Panc1 (cell line): ENCODE measurements at regions not wholly inside any gene's neighbourhood (a gene's known extent, or its start where the extent isn't known, plus 50 kb on each side); places are given as distances from the start of the nearest gene placed in this dataset.

Experiments
- ATAC-seq: fragments of 200-7000 bp; cut with Tn5 transposase; 2 replicates; pipeline ENCODE4 v1.9.1; 2020; ENCODE audit warnings: mild to moderate bottlenecking, moderate library complexity
- BruUV-seq: library from RNA; stranded (reverse); fragments of 400-500 nt; replicated peaks from 2 replicates; lab custom pipeline; 2021; lab: Mats Ljungman, UMichigan
- CTCF ChIA-PET: fragments of 300-600 bp; sonication (Branson Sonifier 250); formaldehyde crosslinking; loops from one replicate; lab custom pipeline; 2022; ENCODE audit warnings: antibody characterized with exemption; lab: Charles Lee
- POLR2A ChIA-PET: fragments of 300-600 bp; sonication (Branson Sonifier 250); formaldehyde crosslinking; loops from one replicate; lab custom pipeline; 2022; ENCODE audit warnings: antibody characterized with exemption; lab: Charles Lee
- DNase-seq: peaks from one replicate; pipeline ENCODE4 v3.0.0-alpha.2; 2010; ENCODE audit warnings: low read depth, low spot score
- H3K27ac ChIP-seq: 2 replicates; pipeline ENCODE4 v1.5.1; 2011; ENCODE audit warnings: mild to moderate bottlenecking, low read length, inconsistent platforms
- H3K27me3 ChIP-seq: fragments of 200-500 bp; sonication (Bioruptor generic); 2 replicates; pipeline ENCODE4 v1.6.0; 2014; ENCODE audit warnings: low read length, inconsistent platforms; ENCODE audit not compliant: control insufficient read depth, insufficient read depth
- H3K36me3 ChIP-seq: fragments of 200-500 bp; sonication (Bioruptor generic); 2 replicates; pipeline ENCODE4 v1.5.1; 2014; ENCODE audit warnings: inconsistent platforms, mild to moderate bottlenecking, low read length, moderate library complexity; ENCODE audit not compliant: control insufficient read depth, insufficient read depth
- H3K4me1 ChIP-seq: 2 replicates; pipeline ENCODE4 v1.5.1; 2011; ENCODE audit warnings: inconsistent platforms, mild to moderate bottlenecking, low read length, moderate library complexity; ENCODE audit not compliant: control insufficient read depth, insufficient read depth
- H3K4me3 ChIP-seq, 2 experiments: 2 replicates each; pipeline ENCODE4 v1.5.1; 2011 to 2012; ENCODE audit warnings: low read depth in 2 of 2, low read length in 2 of 2, mild to moderate bottlenecking in 2 of 2, inconsistent platforms in 1 of 2, moderate library complexity in 1 of 2
- H3K9me3 ChIP-seq: fragments of 200-500 bp; sonication (Bioruptor generic); 2 replicates; pipeline ENCODE4 v1.5.1; 2014; ENCODE audit warnings: low read depth, mild to moderate bottlenecking, inconsistent platforms, low read length, moderate library complexity; ENCODE audit not compliant: control insufficient read depth, insufficient read depth
- POLR2AphosphoS5 ChIP-seq: IDR thresholded peaks from 2 replicates; pipeline ENCODE4 v1.6.1; 2012; ENCODE audit warnings: mild to moderate bottlenecking, low read depth, low read length, moderate library complexity
- SIN3A ChIP-seq: IDR thresholded peaks from 2 replicates; pipeline ENCODE4 v1.6.1; 2012; ENCODE audit warnings: low read depth, mild to moderate bottlenecking, low read length, moderate library complexity, borderline replicate concordance; ENCODE audit not compliant: insufficient read depth
- TCF7L2 ChIP-seq: IDR thresholded peaks from 2 replicates; pipeline ENCODE4 v1.6.1; 2011; ENCODE audit warnings: mild to moderate bottlenecking, low read depth, low read length, inconsistent platforms
- in situ Hi-C: cut with HindIII; loops from 2 replicates; pipeline ENCODE4 v1.10.0; 2016; ENCODE audit warnings: low sequenced_read_pairs, low pct_unique_long_range_greater_than_20kb
- intact Hi-C: fragments of 100-400 bp; cut with micrococcal nuclease; formaldehyde crosslinking; loops from one replicate; pipeline ENCODE4 v1.10.0; 2022; ENCODE audit not compliant: unreplicated experiment
- TF ChIP-seq, protein P1 (sequence below), 2 experiments: IDR thresholded peaks; 2 replicates each; pipeline ENCODE4 v1.6.1; 2011 to 2012; ENCODE audit warnings: low read depth in 2 of 2, control low read depth in 1 of 2, low read length in 1 of 2, mild to moderate bottlenecking in 1 of 2, moderate library complexity in 1 of 2; ENCODE audit not compliant: insufficient read depth in 1 of 2
- TF ChIP-seq, protein P2 (sequence below): fragments of 450-650 bp; IDR thresholded peaks from 2 replicates; pipeline ENCODE4 v1.5.1; 2017; ENCODE audit warnings: mild to moderate bottlenecking

- POLR2A ChIA-PET, result no interaction called here
- no TSS peak for BruUV-seq
- ATAC-seq, result no peak
These were observed 372.2 kb downstream of the METTL4 start for GRCh38 chr18:2199060-2199459.

GRCh38 chr18:2201036-2201600 lies 370.2 kb downstream of the METTL4 start:
- H3K4me3 ChIP-seq, result no peak overlapping the region

More at GRCh38 chr18:2199060-2199459, 372.2 kb downstream of the METTL4 start:
- Histone ChIP-seq H3K27me3 (no peaks in the 10 kb centered on the region), H3K9me3 (no peaks in the 10 kb centered on the region), H3K4me1 (no peaks in the 10 kb centered on the region), H3K4me3 (no peak overlapping the region), H3K27ac (no peak overlapping the region), H3K36me3 (no peaks in the 10 kb centered on the region)
- TF ChIP-seq SIN3A, result no peak
- intact Hi-C loops, result no loop called here
- no peak for DNase-seq
- CTCF ChIA-PET, result no interaction called here
- in situ Hi-C loops, result no loop called here

GRCh38 chr18:2204736-2205135 lies 366.6 kb downstream of the METTL4 start:
- no peak for DNase-seq
- intact Hi-C loops (no loop called here), in situ Hi-C loops (no loop called here)
- no peak for ATAC-seq
- POLR2A ChIA-PET, result no interaction called here
- TF ChIP-seq, protein P1, sequence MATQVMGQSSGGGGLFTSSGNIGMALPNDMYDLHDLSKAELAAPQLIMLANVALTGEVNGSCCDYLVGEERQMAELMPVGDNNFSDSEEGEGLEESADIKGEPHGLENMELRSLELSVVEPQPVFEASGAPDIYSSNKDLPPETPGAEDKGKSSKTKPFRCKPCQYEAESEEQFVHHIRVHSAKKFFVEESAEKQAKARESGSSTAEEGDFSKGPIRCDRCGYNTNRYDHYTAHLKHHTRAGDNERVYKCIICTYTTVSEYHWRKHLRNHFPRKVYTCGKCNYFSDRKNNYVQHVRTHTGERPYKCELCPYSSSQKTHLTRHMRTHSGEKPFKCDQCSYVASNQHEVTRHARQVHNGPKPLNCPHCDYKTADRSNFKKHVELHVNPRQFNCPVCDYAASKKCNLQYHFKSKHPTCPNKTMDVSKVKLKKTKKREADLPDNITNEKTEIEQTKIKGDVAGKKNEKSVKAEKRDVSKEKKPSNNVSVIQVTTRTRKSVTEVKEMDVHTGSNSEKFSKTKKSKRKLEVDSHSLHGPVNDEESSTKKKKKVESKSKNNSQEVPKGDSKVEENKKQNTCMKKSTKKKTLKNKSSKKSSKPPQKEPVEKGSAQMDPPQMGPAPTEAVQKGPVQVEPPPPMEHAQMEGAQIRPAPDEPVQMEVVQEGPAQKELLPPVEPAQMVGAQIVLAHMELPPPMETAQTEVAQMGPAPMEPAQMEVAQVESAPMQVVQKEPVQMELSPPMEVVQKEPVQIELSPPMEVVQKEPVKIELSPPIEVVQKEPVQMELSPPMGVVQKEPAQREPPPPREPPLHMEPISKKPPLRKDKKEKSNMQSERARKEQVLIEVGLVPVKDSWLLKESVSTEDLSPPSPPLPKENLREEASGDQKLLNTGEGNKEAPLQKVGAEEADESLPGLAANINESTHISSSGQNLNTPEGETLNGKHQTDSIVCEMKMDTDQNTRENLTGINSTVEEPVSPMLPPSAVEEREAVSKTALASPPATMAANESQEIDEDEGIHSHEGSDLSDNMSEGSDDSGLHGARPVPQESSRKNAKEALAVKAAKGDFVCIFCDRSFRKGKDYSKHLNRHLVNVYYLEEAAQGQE (IDR thresholded peaks at IDR 0.05; ENCODE audit: insufficient read depth in 1 of 2, low read depth in 2 of 2, low read length in 1 of 2), result no peak
- TF ChIP-seq POLR2AphosphoS5 (no peak), TCF7L2 (no peak), SIN3A (no peak)
- TF ChIP-seq, protein P2, sequence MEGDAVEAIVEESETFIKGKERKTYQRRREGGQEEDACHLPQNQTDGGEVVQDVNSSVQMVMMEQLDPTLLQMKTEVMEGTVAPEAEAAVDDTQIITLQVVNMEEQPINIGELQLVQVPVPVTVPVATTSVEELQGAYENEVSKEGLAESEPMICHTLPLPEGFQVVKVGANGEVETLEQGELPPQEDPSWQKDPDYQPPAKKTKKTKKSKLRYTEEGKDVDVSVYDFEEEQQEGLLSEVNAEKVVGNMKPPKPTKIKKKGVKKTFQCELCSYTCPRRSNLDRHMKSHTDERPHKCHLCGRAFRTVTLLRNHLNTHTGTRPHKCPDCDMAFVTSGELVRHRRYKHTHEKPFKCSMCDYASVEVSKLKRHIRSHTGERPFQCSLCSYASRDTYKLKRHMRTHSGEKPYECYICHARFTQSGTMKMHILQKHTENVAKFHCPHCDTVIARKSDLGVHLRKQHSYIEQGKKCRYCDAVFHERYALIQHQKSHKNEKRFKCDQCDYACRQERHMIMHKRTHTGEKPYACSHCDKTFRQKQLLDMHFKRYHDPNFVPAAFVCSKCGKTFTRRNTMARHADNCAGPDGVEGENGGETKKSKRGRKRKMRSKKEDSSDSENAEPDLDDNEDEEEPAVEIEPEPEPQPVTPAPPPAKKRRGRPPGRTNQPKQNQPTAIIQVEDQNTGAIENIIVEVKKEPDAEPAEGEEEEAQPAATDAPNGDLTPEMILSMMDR, result no peak
- H3K9me3 ChIP-seq, result no peaks in the 10 kb centered on the region
- no peaks in the 10 kb centered on the region for H3K4me1 ChIP-seq
- H3K27me3 ChIP-seq, result no peaks in the 10 kb centered on the region
- BruUV-seq, result no TSS peak
- no peak overlapping the region for H3K27ac ChIP-seq
- CTCF ChIA-PET, result no interaction called here
- H3K4me3 ChIP-seq, result no peak overlapping the region
- H3K36me3 ChIP-seq, result no peaks in the 10 kb centered on the region

More at GRCh38 chr18:2201036-2201600, 370.2 kb downstream of the METTL4 start:
- TF ChIP-seq SIN3A (no peak), POLR2AphosphoS5 (no peak), TCF7L2 (no peak)
- TF ChIP-seq, protein P1 (IDR thresholded peaks at IDR 0.05; ENCODE audit: insufficient read depth in 1 of 2, low read depth in 2 of 2, low read length in 1 of 2), result no peak
- TF ChIP-seq, protein P2, result no peak
- BruUV-seq, result no TSS peak
- H3K4me1 ChIP-seq, result no peaks in the 10 kb centered on the region
- no peaks in the 10 kb centered on the region for H3K36me3 ChIP-seq
- no peaks in the 10 kb centered on the region for H3K9me3 ChIP-seq
- in situ Hi-C loops (no loop called here), intact Hi-C loops (no loop called here)
- H3K27me3 ChIP-seq, result no peaks in the 10 kb centered on the region
- ChIA-PET CTCF (no interaction called here), POLR2A (no interaction called here)
- ATAC-seq (no peak), DNase-seq (no peak)
- H3K27ac ChIP-seq, result no peak overlapping the region
